ENCODE measurements at regions not wholly inside any gene's neighbourhood (a gene's known extent, or its start where the extent isn't known, plus 50 kb on each side); places are given as distances from the start of the nearest gene placed in this dataset.

- Histone ChIP-seq H3K4me3 (no peak overlapping the region), H3K9me3 (replicated peaks; ENCODE audit: control insufficient read depth, insufficient read depth, low read depth, low read length) (no peaks in the 10 kb centered on the region; the same call in 1 of the 2 replicates), H3K4me2 (ENCODE audit: insufficient read depth, low read length) (no peak overlapping the region), H3K27ac (ENCODE audit: extremely low read depth, low read depth, low read length) (no peak overlapping the region), H3K9ac (ENCODE audit: insufficient read depth in 1 of 2, low read depth in 2 of 2, low read length in 2 of 2) (no peak overlapping the region), H3K36me3 (ENCODE audit: control insufficient read depth, insufficient read depth, low read length) (no peaks in the 10 kb centered on the region), H2AFZ (ENCODE audit: low read depth, low read length) (no peak overlapping the region), H3K4me1 (replicated peaks in 1 of 2; ENCODE audit: control insufficient read depth in 2 of 2, insufficient read depth in 2 of 2, low read length in 2 of 2) (no peaks in the 10 kb centered on the region), H4K20me1 (replicated peaks; ENCODE audit: control insufficient read depth, insufficient read depth, low read length) (no peaks in the 10 kb centered on the region), H3K79me2 (ENCODE audit: control insufficient read depth, insufficient read depth, low read length) (no peaks in the 10 kb centered on the region), H3K27me3 (ENCODE audit: control insufficient read depth in 2 of 2, insufficient read depth in 2 of 2, low read length in 2 of 2) (no peaks in the 10 kb centered on the region), H3K9me1 (ENCODE audit: control insufficient read depth, insufficient read depth, low read length) (no peaks in the 10 kb centered on the region)
- in situ Hi-C loops (cut with MboI), result no loop called here
- ChIA-PET POLR2A (no interaction called here), CTCF (ENCODE audit: low intra/inter-chr PET ratio) (no interaction called here)
- DNase-seq (ENCODE audit: extremely low read depth in 1 of 4, low spot score in 3 of 4), result no peak
- ATAC-seq, result no peak
- no TSS peak for BruUV-seq (replicated peaks)
- intact Hi-C loops (cut with micrococcal nuclease), result no loop called here
- TF ChIP-seq BCOR (IDR thresholded peaks at IDR 0.05) (no peak), IRF1 (CRISPR knock-in tag; IDR thresholded peaks at IDR 0.05; ENCODE audit: borderline replicate concordance) (no peak), FOS (IDR thresholded peaks at IDR 0.05; ENCODE audit: extremely low read depth, insufficient read length) (no peak), MNT (conservative IDR thresholded peaks at IDR 0.05) (no peak), TFAP4 (CRISPR knock-in tag; IDR thresholded peaks at IDR 0.05; ENCODE audit: borderline replicate concordance) (no peak), KLF16 (IDR thresholded peaks at IDR 0.05) (no peak), CREM (IDR thresholded peaks at IDR 0.05; ENCODE audit: low read depth) (no peak), BDP1 (IDR thresholded peaks at IDR 0.05; ENCODE audit: insufficient read depth, insufficient read length) (no peak), E2F4 (CRISPR knock-in tag; IDR thresholded peaks at IDR 0.05; ENCODE audit: low read depth) (no peak), E2F3 (CRISPR knock-in tag; IDR thresholded peaks at IDR 0.05) (no peak), FOXP1 (CRISPR knock-in tag; IDR thresholded peaks at IDR 0.05) (no peak), ZNF12 (CRISPR knock-in tag; IDR thresholded peaks at IDR 0.05) (no peak), MCM5 (IDR thresholded peaks at IDR 0.05; ENCODE audit: low read depth) (no peak), HMBOX1 (IDR thresholded peaks at IDR 0.05) (no peak)
- no peak for FAIRE-seq
- WGBS (ENCODE audit: insufficient coverage, low coverage, missing lambda C conversion rate), result 0% methylated on average over 1 of the region's 1 CpG
Measured at GRCh38 chr3:162370141-162370540, 873.5 kb downstream of the OTOL1 start.
